ENCODE measurements at regions not wholly inside any gene's neighbourhood (a gene's known extent, or its start where the extent isn't known, plus 50 kb on each side); places are given as distances from the start of the nearest gene placed in this dataset.
A peak's percentile ranks its signal among the peaks of the same experiment; 100 is the strongest.

- CTCF ChIA-PET = no interaction called here
- no peaks in the 10 kb centered on the region for H3K36me3 ChIP-seq (ENCODE audit: control insufficient read depth in 2 of 2, insufficient read depth in 2 of 2, low read length in 1 of 2)
- SMC1A ChIA-PET (ENCODE audit: uncharacterized antibody, unreplicated experiment) = no interaction called here
- whole genome bisulfite sequencing (ENCODE audit: insufficient coverage, insufficient replicate concordance, low lambda C conversion rate, missing lambda C conversion rate) = 18% methylated on average over 3 of the region's 3 CpGs
- no peak overlapping the region for H3K9ac ChIP-seq (ENCODE audit: control insufficient read depth, insufficient read depth, low read length)
- RAD21 ChIA-PET (ENCODE audit: unreplicated experiment) = no interaction called here
- in situ Hi-C loops (cut with MboI) (no loop called here), intact Hi-C loops (cut with micrococcal nuclease; ENCODE audit: unreplicated experiment) (no loop called here)
- no TSS peak for BruUV-seq (replicated peaks)
- POLR2A ChIA-PET = no interaction called here
- DNase-seq (ENCODE audit: low read depth, low spot score) = no peak
- no peaks in the 10 kb centered on the region for H3K9me3 ChIP-seq (replicated peaks; ENCODE audit: control insufficient read depth, insufficient read depth, low read length)
- TF ChIP-seq NRF1 (conservative IDR thresholded peaks at IDR 0.05; ENCODE audit: low read depth, low read length) = no peak
- peak; percentile 76 for TF ChIP-seq NR2F1 (conservative IDR thresholded peaks at IDR 0.05)
- no peak for TF ChIP-seq ZNF24 (IDR thresholded peaks at IDR 0.05)
- no peak for TF ChIP-seq ZNF687 (IDR thresholded peaks at IDR 0.05)
- TF ChIP-seq PML (IDR thresholded peaks at IDR 0.05; ENCODE audit: low read length) = no peak
- no peak for TF ChIP-seq NKRF (conservative IDR thresholded peaks at IDR 0.05)
- TF ChIP-seq EED (IDR thresholded peaks at IDR 0.05; ENCODE audit: low read depth) = no peak
- no peak for TF ChIP-seq KDM1A (IDR thresholded peaks at IDR 0.05; ENCODE audit: borderline replicate concordance)
- peak; percentile 61 for TF ChIP-seq IKZF1 (conservative IDR thresholded peaks at IDR 0.05)
- TF ChIP-seq MYB (IDR thresholded peaks at IDR 0.05; ENCODE audit: borderline replicate concordance, low read depth, low read length) = no peak
- TF ChIP-seq DPF2 (IDR thresholded peaks at IDR 0.05) = peak; percentile 36; the same call in 1 of the 2 replicates
- no peak for TF ChIP-seq TAF1 (IDR thresholded peaks at IDR 0.05; ENCODE audit: borderline replicate concordance, low read depth, low read length)
- FAIRE-seq = no peak
- H4K20me1 ChIP-seq (ENCODE audit: control insufficient read depth, insufficient read depth) = no peaks in the 10 kb centered on the region
- H3K27ac ChIP-seq (ENCODE audit: control insufficient read depth, insufficient read depth) = no peak overlapping the region
- no peak overlapping the region for H2AFZ ChIP-seq (ENCODE audit: control insufficient read depth, low read depth, low read length)
- H3K4me1 ChIP-seq (ENCODE audit: control insufficient read depth, insufficient read depth, low read length) = no peaks in the 10 kb centered on the region
- no peak overlapping the region for H3K4me3 ChIP-seq
- H3K27me3 ChIP-seq (replicated peaks in 1 of 2; ENCODE audit: control insufficient read depth in 2 of 2, insufficient read depth in 2 of 2, low read length in 1 of 2) = no peaks in the 10 kb centered on the region
- peak; percentile 48 for ATAC-seq
- H3K4me2 ChIP-seq (ENCODE audit: control insufficient read depth, insufficient read depth) = no peak overlapping the region
- no peaks in the 10 kb centered on the region for H3K79me2 ChIP-seq (ENCODE audit: control insufficient read depth, insufficient read depth, low read length)
These were observed 624.8 kb upstream of the KIRREL3 start for GRCh38 chr11:127625402-127625801.

All from GM12878 (cell line).